ENCODE measurements at regions not wholly inside any gene's neighbourhood (a gene's known extent, or its start where the extent isn't known, plus 50 kb on each side); places are given as distances from the start of the nearest gene placed in this dataset.

- TF ChIP-seq CTCF (IDR thresholded peaks at IDR 0.05) (no peak), POLR2A (IDR thresholded peaks at IDR 0.05; ENCODE audit: low read depth) (no peak), POLR2AphosphoS5 (IDR thresholded peaks at IDR 0.05) (no peak)
Measured at GRCh38 chrX:40415675-40416074, 165.1 kb upstream of the ATP6AP2 start.

Data from esophagus muscularis mucosa (tissue), 3 donors.